Fibroblast of lung (primary cell): ENCODE measurements at regions not wholly inside any gene's neighbourhood (a gene's known extent, or its start where the extent isn't known, plus 50 kb on each side); places are given as distances from the start of the nearest gene placed in this dataset.

Experiments
- CTCF ChIP-seq, 2 donors: IDR thresholded peaks in 1 of 2; conservative IDR thresholded peaks in 1 of 2; 1 replicate in 1 of 2; 2 replicates in 1 of 2; pipeline ENCODE4 v1.5.1; 2011 to 2012; ENCODE audit warnings: low read length in 2 of 2, control low read depth in 1 of 2, inconsistent platforms in 1 of 2, low read depth in 1 of 2, mild to moderate bottlenecking in 1 of 2
- EZH2 ChIP-seq: IDR thresholded peaks from 2 replicates; pipeline ENCODE4 v1.5.1; 2012; ENCODE audit warnings: low read length, control low read depth, mild to moderate bottlenecking; ENCODE audit errors: missing control alignments

GRCh38 chr10:128560993-128561392 lies 434.8 kb upstream of the MKI67 start:
- TF ChIP-seq CTCF (conservative IDR thresholded peaks at IDR 0.05 in 1 of 2, IDR thresholded peaks at IDR 0.05 in 1 of 2; ENCODE audit: low read depth in 1 of 2, low read length in 2 of 2) (no peak), EZH2 (no peak)
